ENCODE measurements at regions not wholly inside any gene's neighbourhood (a gene's known extent, or its start where the extent isn't known, plus 50 kb on each side); places are given as distances from the start of the nearest gene placed in this dataset.

GRCh38 chr6:50935442-50935841, 116.8 kb downstream of the TFAP2B start:
- ATAC-seq (no peak), DNase-seq (ENCODE audit: low spot score) (no peak), FAIRE-seq (no peak)
- Histone ChIP-seq H3K9me3 (ENCODE audit: low read length) (no peaks in the 10 kb centered on the region), H3K9ac (ENCODE audit: insufficient read depth, low read depth, low read length) (no peak overlapping the region), H3K4me3 (replicated peaks in 1 of 3; ENCODE audit: insufficient read depth in 1 of 3, low read depth in 2 of 3, low read length in 3 of 3) (no peak overlapping the region), H2AFZ (ENCODE audit: low read length) (no peak overlapping the region), H3K79me2 (ENCODE audit: insufficient read depth, low read length) (no peaks in the 10 kb centered on the region), H3K27ac (ENCODE audit: extremely low read length, insufficient read depth, low read length) (no peak overlapping the region), H3K4me2 (ENCODE audit: low read depth, low read length) (no peak overlapping the region), H3K4me1 (ENCODE audit: insufficient read depth, low read length) (no peaks in the 10 kb centered on the region), H3K27me3 (ENCODE audit: control insufficient read depth in 1 of 2, insufficient read depth in 2 of 2, low read length in 2 of 2) (no peaks in the 10 kb centered on the region), H3K36me3 (replicated peaks in 1 of 2; ENCODE audit: control insufficient read depth in 1 of 2, insufficient read depth in 2 of 2, low read length in 2 of 2) (no peaks in the 10 kb centered on the region), H4K20me1 (ENCODE audit: insufficient read depth, low read length) (no peaks in the 10 kb centered on the region)
- ChIA-PET CTCF (ENCODE audit: low intra/inter-chr PET ratio, low total read pairs) (no interaction called here), POLR2A (no interaction called here)
- in situ Hi-C loops (cut with HindIII; ENCODE audit: extremely low pct_ligation_motif_present, low pct_unique_long_range_greater_than_20kb): no loop called here
- no TSS peak for BruUV-seq (replicated peaks)
- no peak for TF ChIP-seq MLLT10 (CRISPR knock-in tag; IDR thresholded peaks at IDR 0.05)
- no peak for TF ChIP-seq ZNF143 (CRISPR knock-in tag; IDR thresholded peaks at IDR 0.05)
- TF ChIP-seq MIXL1 (CRISPR knock-in tag; IDR thresholded peaks at IDR 0.05): no peak
- no peak for TF ChIP-seq HNRNPLL (IDR thresholded peaks at IDR 0.05; ENCODE audit: low read depth, low read length, poor library complexity, severe bottlenecking)
- TF ChIP-seq FOSL1 (CRISPR knock-in tag; IDR thresholded peaks at IDR 0.05; ENCODE audit: borderline replicate concordance): no peak
- no peak for TF ChIP-seq RNF2 (conservative IDR thresholded peaks at IDR 0.05; ENCODE audit: low read depth)
- TF ChIP-seq THAP7 (CRISPR knock-in tag; IDR thresholded peaks at IDR 0.05): no peak
- no peak for TF ChIP-seq ZIK1 (CRISPR knock-in tag; IDR thresholded peaks at IDR 0.05; ENCODE audit: borderline replicate concordance, low read depth)
- TF ChIP-seq IKZF5 (CRISPR knock-in tag; IDR thresholded peaks at IDR 0.05): no peak
- TF ChIP-seq ARHGAP35 (CRISPR knock-in tag; IDR thresholded peaks at IDR 0.05; ENCODE audit: borderline replicate concordance): no peak
- TF ChIP-seq ZNF441 (CRISPR knock-in tag; IDR thresholded peaks at IDR 0.05; ENCODE audit: borderline replicate concordance): no peak
- intact Hi-C loops (cut with micrococcal nuclease; ENCODE audit: unreplicated experiment): no loop called here
